HepG2 (cell line): ENCODE measurements at regions not wholly inside any gene's neighbourhood (a gene's known extent, or its start where the extent isn't known, plus 50 kb on each side); places are given as distances from the start of the nearest gene placed in this dataset.
A peak's percentile ranks its signal among the peaks of the same experiment; 100 is the strongest.

Source experiments
- ATAC-seq: fragments of 200-7000 bp; cut with Tn5 transposase; 3 replicates; pipeline ENCODE4 v1.9.1; 2020; ENCODE audit warnings: mild to moderate bottlenecking, moderate library complexity
- BruUV-seq: library from RNA; stranded (reverse); fragments of 400-500 nt; replicated peaks from 2 replicates; lab custom pipeline; 2021; lab: Mats Ljungman, UMichigan
- CTCF ChIA-PET: fragments of 300-600 bp; formaldehyde crosslinking; extraction: SDS; loops from one replicate; lab custom pipeline; 2021; ENCODE audit warnings: low total read pairs, inconsistent platforms, low intra/inter-chr PET ratio; lab: Yijun Ruan, JAX
- POLR2A ChIA-PET: fragments of 350-600 bp; sonication (Branson Sonifier 250); formaldehyde crosslinking; loops from one replicate; lab custom pipeline; 2020; ENCODE audit warnings: antibody characterized with exemption, inconsistent platforms; lab: Yijun Ruan, JAX
- DNase-seq: peaks from one replicate; pipeline ENCODE4 v3.0.0-alpha.2; 2015; ENCODE audit warnings: low spot score
- FAIRE-seq: peaks from 3 replicates; lab custom pipeline; 2011; peaks lifted over from hg19 to GRCh38; lab: Jason Lieb, UNC
- H2AFZ ChIP-seq: one replicate; pipeline ENCODE4 v1.6.1; 2011; ENCODE audit warnings: low read length, inconsistent platforms
- H3K27ac ChIP-seq: fragments of 300-600 bp; 3 replicates; pipeline ENCODE4 v1.8.0; 2011; ENCODE audit warnings: mixed run types, mild to moderate bottlenecking, mixed read lengths, low read length, inconsistent platforms; ENCODE audit not compliant: insufficient read depth; ENCODE audit errors: extremely low read length
- H3K27me3 ChIP-seq, 2 experiments: fragments of 200-600 bp in 1 of 2; 2 replicates in 1 of 2; 3 replicates in 1 of 2; pipeline versions ENCODE4 v1.6.0 to v1.8.0; 2011; ENCODE audit warnings: low read length in 2 of 2, mild to moderate bottlenecking in 2 of 2, moderate library complexity in 2 of 2, inconsistent platforms in 1 of 2; ENCODE audit not compliant: insufficient read depth in 2 of 2, control insufficient read depth in 1 of 2
- H3K36me3 ChIP-seq, 2 experiments: fragments of 200-600 bp in 1 of 2; replicated peaks in 1 of 2; 2 replicates in 1 of 2; 3 replicates in 1 of 2; pipeline versions ENCODE4 v1.5.1 to v1.8.0; 2011; ENCODE audit warnings: low read length in 2 of 2, inconsistent platforms in 1 of 2; ENCODE audit not compliant: insufficient read depth in 2 of 2, control insufficient read depth in 1 of 2
- H3K4me1 ChIP-seq: 2 replicates; pipeline ENCODE4 v1.5.1; 2012; ENCODE audit warnings: low read length, inconsistent platforms; ENCODE audit not compliant: insufficient read depth
- H3K4me2 ChIP-seq: 2 replicates; pipeline ENCODE4 v1.6.0; 2011; ENCODE audit warnings: low read depth, low read length, inconsistent platforms
- H3K4me3 ChIP-seq, 3 experiments: fragments of 200-600 bp in 1 of 3; sonication (generic), shearing (Covaris generic) in 1 of 3; replicated peaks in 1 of 3; 2 replicates each; pipeline ENCODE4 v1.5.1; 2011 to 2016; ENCODE audit warnings: low read length in 3 of 3, inconsistent platforms in 2 of 3, low read depth in 2 of 3, mild to moderate bottlenecking in 2 of 3, control low read depth in 1 of 3, mixed read lengths in 1 of 3; ENCODE audit not compliant: insufficient read depth in 1 of 3
- H3K79me2 ChIP-seq: one replicate; pipeline ENCODE4 v1.6.1; 2011; ENCODE audit warnings: low read length, inconsistent platforms; ENCODE audit not compliant: insufficient read depth
- H3K9ac ChIP-seq: 2 replicates; pipeline ENCODE4 v1.6.0; 2011; ENCODE audit warnings: mild to moderate bottlenecking, low read depth, low read length, inconsistent platforms; ENCODE audit not compliant: insufficient read depth
- H3K9me3 ChIP-seq: 2 replicates; pipeline ENCODE4 v1.5.1; 2012; ENCODE audit warnings: mild to moderate bottlenecking, low read length
- H4K20me1 ChIP-seq: 2 replicates; pipeline ENCODE4 v1.6.0; 2011; ENCODE audit warnings: inconsistent platforms, mild to moderate bottlenecking, low read length, moderate library complexity; ENCODE audit not compliant: insufficient read depth
- CEBPG ChIP-seq: IDR thresholded peaks from 2 replicates; pipeline ENCODE4 v1.6.1; 2016
- HIVEP1 ChIP-seq: sonication (generic); formaldehyde crosslinking; IDR thresholded peaks from 2 replicates; pipeline ENCODE4 v1.4.0; 2020; ENCODE audit warnings: mild to moderate bottlenecking, missing genetic modification reagents
- HNF4G ChIP-seq, 2 experiments: sonication (generic) in 1 of 2; formaldehyde crosslinking in 1 of 2; IDR thresholded peaks; 2 replicates each; pipeline versions ENCODE4 v1.4.0 to v1.6.1; 2011 to 2020; ENCODE audit warnings: borderline replicate concordance in 2 of 2, low read depth in 2 of 2, mild to moderate bottlenecking in 2 of 2, low read length in 1 of 2, missing genetic modification reagents in 1 of 2, moderate library complexity in 1 of 2
- JDP2 ChIP-seq: sonication (generic); formaldehyde crosslinking; IDR thresholded peaks from 2 replicates; pipeline ENCODE4 v1.8.1; 2022; ENCODE audit warnings: missing genetic modification reagents, borderline replicate concordance
- KDM5A ChIP-seq: fragments of 200-600 bp; sonication (generic); IDR thresholded peaks from 2 replicates; pipeline ENCODE4 v1.7.0; 2018; ENCODE audit warnings: antibody characterized with exemption, mild to moderate bottlenecking, low read length, borderline replicate concordance
- MAFK ChIP-seq, 2 experiments: IDR thresholded peaks in 1 of 2; conservative IDR thresholded peaks in 1 of 2; 2 replicates each; pipeline ENCODE4 v1.6.1; 2011; ENCODE audit warnings: improper control_type of control experiment in 2 of 2, low read length in 2 of 2
- MTERF4 ChIP-seq: sonication (generic); formaldehyde crosslinking; IDR thresholded peaks from 2 replicates; pipeline ENCODE4 v1.8.0; 2023; ENCODE audit warnings: mild to moderate bottlenecking, missing genetic modification reagents
- NFE2L1 ChIP-seq: sonication (generic); formaldehyde crosslinking; IDR thresholded peaks from 2 replicates; pipeline ENCODE4 v1.4.0; 2020; ENCODE audit warnings: missing genetic modification reagents, mild to moderate bottlenecking, borderline replicate concordance
- PATZ1 ChIP-seq: sonication (generic); formaldehyde crosslinking; IDR thresholded peaks from 2 replicates; pipeline ENCODE4 v1.4.0; 2020; ENCODE audit warnings: missing genetic modification reagents
- PHF8 ChIP-seq: sonication (generic); formaldehyde crosslinking; IDR thresholded peaks from 2 replicates; pipeline ENCODE4 v1.5.0; 2020; ENCODE audit warnings: missing genetic modification reagents
- TBX2 ChIP-seq: sonication (generic); formaldehyde crosslinking; IDR thresholded peaks from 2 replicates; pipeline ENCODE4 v1.5.0; 2020; ENCODE audit warnings: missing genetic modification reagents, mild to moderate bottlenecking, borderline replicate concordance
- TOE1 ChIP-seq: sonication (generic); formaldehyde crosslinking; IDR thresholded peaks from 2 replicates; pipeline ENCODE4 v1.4.0; 2020; ENCODE audit warnings: mild to moderate bottlenecking, missing genetic modification reagents
- ZBTB42 ChIP-seq: sonication (generic); formaldehyde crosslinking; IDR thresholded peaks from 2 replicates; pipeline ENCODE4 v1.5.0; 2020; ENCODE audit warnings: mild to moderate bottlenecking, missing genetic modification reagents
- ZMYM3 ChIP-seq: sonication (generic); formaldehyde crosslinking; IDR thresholded peaks from 2 replicates; pipeline ENCODE4 v1.5.1; 2020; ENCODE audit warnings: mild to moderate bottlenecking, missing genetic modification reagents
- ZNF367 ChIP-seq: sonication (generic); formaldehyde crosslinking; IDR thresholded peaks from 2 replicates; pipeline ENCODE4 v1.4.0; 2020; ENCODE audit warnings: missing genetic modification reagents, borderline replicate concordance
- ZNF780A ChIP-seq: sonication (generic); formaldehyde crosslinking; IDR thresholded peaks from 2 replicates; pipeline ENCODE4 v1.8.0; 2022; ENCODE audit warnings: mild to moderate bottlenecking, missing genetic modification reagents, moderate library complexity
- WGBS: methylation state at CpG from one replicate; pipeline ENCODE4 v1.1.6; 2017; ENCODE audit warnings: low lambda C conversion rate; 5-methylcytosine and 5-hydroxymethylcytosine counted together
- in situ Hi-C: cut with HindIII; loops from 2 replicates; pipeline ENCODE4 v1.10.0; 2017; ENCODE audit warnings: low pct_unique_long_range_greater_than_20kb; ENCODE audit not compliant: extremely low pct_ligation_motif_present
- intact Hi-C: fragments of 100-400 bp; cut with micrococcal nuclease; formaldehyde crosslinking; loops from one replicate; pipeline ENCODE4 v1.10.0; 2022; ENCODE audit not compliant: unreplicated experiment

- TF ChIP-seq PATZ1 (no peak), PHF8 (no peak), CEBPG (peak; percentile 75), TOE1 (CRISPR knock-in tag) (no peak), ZMYM3 (CRISPR knock-in tag) (no peak), ZNF367 (CRISPR knock-in tag) (no peak)
These were observed 289.7 kb upstream of the GRID2 start (continued) for GRCh38 chr4:92014067-92014466.

- H3K79me2 ChIP-seq: no peaks in the 10 kb centered on the region
- no peak overlapping the region for H3K9ac ChIP-seq
- no TSS peak for BruUV-seq
- H3K4me1 ChIP-seq: no peaks in the 10 kb centered on the region
- ChIA-PET POLR2A (no interaction called here), CTCF (no interaction called here)
- ATAC-seq (no peak), DNase-seq (no peak), FAIRE-seq (no peak)
- H3K36me3 ChIP-seq: no peaks in the 10 kb centered on the region
- intact Hi-C loops (no loop called here), in situ Hi-C loops (no loop called here)
- H2AFZ ChIP-seq: no peak overlapping the region
- H3K4me2 ChIP-seq: no peak overlapping the region
- no peaks in the 10 kb centered on the region for H3K27me3 ChIP-seq
- H3K27ac ChIP-seq: no peak overlapping the region
- H4K20me1 ChIP-seq: no peaks in the 10 kb centered on the region
- H3K4me3 ChIP-seq: no peak overlapping the region
- H3K9me3 ChIP-seq: 0 out of 2 replicates have a peak, but pooled peaks cover 4% of the 10 kb centered on the region
- 3% methylated on average over 1 of the region's 1 CpG for WGBS
- TF ChIP-seq HIVEP1: no peak
- no peak for TF ChIP-seq MTERF4 (CRISPR knock-in tag)
- TF ChIP-seq ZNF780A: no peak
- no peak for TF ChIP-seq NFE2L1 (CRISPR knock-in tag)
- no peak for TF ChIP-seq MAFK (conservative IDR thresholded peaks at IDR 0.05 in 1 of 2, IDR thresholded peaks at IDR 0.05 in 1 of 2; ENCODE audit: low read length in 2 of 2)
- TF ChIP-seq HNF4G (IDR thresholded peaks at IDR 0.05; ENCODE audit: borderline replicate concordance, low read depth, low read length): no peak
- no peak for TF ChIP-seq HNF4G (CRISPR knock-in tag; IDR thresholded peaks at IDR 0.05; ENCODE audit: borderline replicate concordance, low read depth)
- no peak for TF ChIP-seq KDM5A
- TF ChIP-seq ZBTB42 (CRISPR knock-in tag): no peak
- no peak for TF ChIP-seq JDP2
- TF ChIP-seq TBX2 (CRISPR knock-in tag): no peak
These were observed 282.6 kb upstream of the GRID2 start for GRCh38 chr4:92021203-92021602.
